ENCODE measurements at regions not wholly inside any gene's neighbourhood (a gene's known extent, or its start where the extent isn't known, plus 50 kb on each side); places are given as distances from the start of the nearest gene placed in this dataset.

- no peak for DNase-seq
These were observed 168.1 kb downstream of the RAB11FIP2 start for GRCh38 chr10:117878626-117879025.

DNA sequence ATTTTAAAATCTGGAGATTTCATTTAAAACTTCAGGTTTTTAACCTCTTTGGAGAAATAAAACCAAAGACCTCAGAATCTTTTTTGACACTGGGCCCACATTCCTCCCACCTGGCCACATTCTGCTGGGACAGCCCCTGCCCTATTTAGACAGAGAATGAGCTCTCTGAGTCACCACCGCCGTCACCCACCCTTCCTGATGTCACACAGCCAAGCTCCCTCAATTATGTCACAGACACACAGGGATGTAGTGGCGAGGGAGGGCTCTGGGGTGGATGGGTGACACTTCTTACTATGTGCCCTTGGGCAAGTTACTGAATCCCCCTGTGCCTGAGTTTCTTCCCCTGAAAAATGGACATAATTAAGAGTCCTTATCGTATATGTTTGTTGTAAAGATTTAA lies 162.6 kb downstream of the RAB11FIP2 start:
- no peak for DNase-seq

GRCh38 chr10:117884592-117884991 lies 162.1 kb downstream of the RAB11FIP2 start:
- no peak for DNase-seq

DNA sequence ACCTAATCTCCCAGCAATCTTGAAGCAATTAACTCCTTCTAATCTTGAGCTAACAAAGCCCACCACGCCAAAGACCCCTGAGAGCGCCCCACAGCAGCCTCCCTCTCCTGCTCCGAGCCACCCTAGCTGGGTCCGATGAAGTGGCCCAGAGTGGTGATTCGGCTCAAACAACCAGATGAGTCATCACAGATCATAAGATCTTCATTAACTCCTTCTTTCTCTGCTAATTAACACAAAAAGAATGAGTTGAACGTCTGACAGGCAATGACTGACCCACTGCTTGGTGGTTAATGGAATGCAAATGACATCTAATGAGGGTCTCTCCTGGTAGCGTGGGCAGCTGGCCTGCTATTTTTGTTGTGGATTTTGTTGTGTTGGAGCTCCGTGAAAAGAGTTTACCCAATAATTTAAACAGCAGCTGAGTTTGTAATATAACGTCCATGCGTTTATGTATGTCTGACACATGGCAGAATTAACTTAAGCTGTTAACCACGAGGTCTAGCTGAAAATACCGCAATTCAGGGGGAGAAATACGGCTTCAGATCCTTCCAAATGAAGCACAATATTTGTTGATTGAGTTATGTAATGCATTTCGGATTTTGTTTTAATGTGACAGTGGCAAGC lies 161.4 kb downstream of the RAB11FIP2 start:
- DNase-seq, result no peak

DNA sequence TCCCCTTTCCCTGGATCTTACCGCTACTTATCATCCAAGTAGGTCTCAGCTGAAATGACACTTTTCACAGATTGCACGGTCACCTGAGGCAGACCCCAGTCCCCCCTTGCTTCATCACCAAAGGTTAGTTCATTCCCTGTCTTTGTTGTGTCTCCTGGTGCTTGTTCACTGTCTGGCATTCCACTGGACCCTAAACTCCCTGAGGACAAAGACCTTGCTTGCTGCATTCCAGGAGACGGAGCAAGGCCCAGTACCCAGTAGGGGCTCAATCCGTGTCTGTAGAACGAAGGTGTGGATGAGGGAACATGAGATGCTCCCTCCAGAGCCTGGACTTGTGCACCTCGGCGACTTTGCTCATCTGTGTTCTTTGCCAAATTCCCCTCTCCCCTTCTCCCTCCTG lies 160.0 kb downstream of the RAB11FIP2 start:
- DNase-seq, result no peak

GRCh38 chr10:117889664-117890063 lies 157.1 kb downstream of the RAB11FIP2 start:
- no peak for DNase-seq

DNA sequence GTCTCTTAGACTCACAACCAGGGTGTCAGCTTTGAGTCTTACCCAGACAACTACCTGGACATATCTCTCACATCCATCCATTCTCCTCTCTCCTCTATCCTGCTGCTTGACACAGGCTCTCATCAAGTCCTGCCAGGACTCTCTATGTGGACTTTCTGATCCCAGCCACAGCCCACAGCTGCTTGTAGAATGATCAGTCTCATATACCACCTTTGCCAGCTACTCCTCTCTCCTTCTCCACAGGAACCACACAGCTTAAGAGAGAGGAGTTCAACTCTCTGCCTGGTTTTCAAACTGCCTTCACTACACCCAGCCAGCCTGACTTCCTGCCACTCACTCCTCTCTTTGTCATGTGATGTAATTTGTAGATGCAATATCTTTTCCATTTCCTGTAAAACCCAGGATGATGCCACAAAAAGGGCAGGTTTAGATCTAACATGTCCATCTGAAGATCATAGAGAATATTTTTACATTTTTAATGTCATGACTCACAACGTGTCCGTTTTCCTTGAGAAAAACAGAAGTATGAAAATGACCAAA lies 154.0 kb downstream of the RAB11FIP2 start:
- DNase-seq, result peak; percentile 22 to 29

GRCh38 chr10:117894339-117894738 lies 152.4 kb downstream of the RAB11FIP2 start:
- DNase-seq, result no peak

DNA sequence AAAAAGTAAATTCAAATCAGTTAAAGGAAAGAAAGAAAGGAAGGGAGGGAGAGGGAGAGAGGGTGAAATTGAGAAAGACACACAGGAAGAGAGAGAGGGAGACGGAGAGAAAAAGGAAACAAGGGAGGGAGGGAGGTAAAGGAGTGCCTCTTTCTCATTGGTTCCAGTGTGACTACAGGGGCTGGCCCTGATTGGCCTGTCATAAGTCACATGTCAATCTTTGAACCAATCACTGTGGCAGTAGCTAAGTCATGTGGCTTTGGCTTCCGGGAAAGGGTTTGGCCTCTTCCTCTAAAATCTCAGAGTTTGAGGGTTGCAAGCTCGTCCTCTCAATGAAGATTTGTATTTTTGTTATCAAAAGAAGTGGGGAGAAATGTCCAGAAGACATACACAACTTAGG lies 150.2 kb downstream of the RAB11FIP2 start:
- DNase-seq, result no peak

DNA sequence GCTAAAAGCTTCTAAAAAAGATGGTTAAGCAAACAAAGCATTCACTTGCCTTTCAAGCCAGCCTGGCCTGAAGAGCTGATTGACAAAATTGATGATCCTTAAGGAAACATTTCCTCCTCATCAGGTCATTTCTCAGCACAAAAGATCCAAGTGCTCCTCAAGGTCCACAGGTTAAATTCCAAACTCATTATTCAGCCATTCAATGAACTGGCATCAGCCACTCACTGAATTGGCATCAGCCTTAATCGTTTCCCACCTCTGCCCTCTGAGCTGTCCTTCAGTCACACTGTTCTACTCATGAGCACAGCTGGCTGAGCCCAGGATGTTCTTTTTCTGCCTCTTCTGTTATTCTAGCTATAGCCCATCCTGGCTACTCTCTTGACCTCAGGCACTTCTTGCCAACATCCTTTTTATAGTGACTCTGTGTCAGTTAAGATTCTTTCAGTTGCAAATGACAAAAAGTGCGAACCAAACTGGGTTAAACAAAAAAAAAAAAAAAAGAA lies 147.5 kb downstream of the RAB11FIP2 start:
- no peak for DNase-seq

GRCh38 chr10:117900280-117900679 lies 146.5 kb downstream of the RAB11FIP2 start:
- no peak for DNase-seq

GRCh38 chr10:117903854-117904253 lies 142.9 kb downstream of the RAB11FIP2 start:
- DNase-seq, result no peak

DNA sequence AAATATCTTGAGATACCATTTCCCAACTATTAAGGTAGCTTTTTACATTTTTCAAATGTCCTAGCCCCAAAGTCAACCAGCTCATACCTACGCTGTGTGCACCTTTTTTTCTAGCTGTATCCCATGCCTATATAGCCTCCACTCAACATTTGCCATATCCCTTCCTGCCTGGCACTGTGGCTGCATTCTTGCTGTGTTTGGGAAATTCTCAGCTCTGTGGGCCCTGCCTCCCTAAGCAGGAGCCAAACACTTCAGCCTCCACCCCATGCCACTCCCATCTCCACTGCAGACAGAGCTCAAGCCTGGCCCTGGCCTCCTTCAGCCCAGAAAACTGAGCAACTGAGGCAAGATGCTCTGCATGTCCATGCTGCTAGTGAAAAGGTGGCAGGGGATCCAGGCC lies 141.3 kb downstream of the RAB11FIP2 start:
- DNase-seq, result no peak

GRCh38 chr10:117911684-117912083 lies 135.1 kb downstream of the RAB11FIP2 start:
- no peak for DNase-seq

DNA sequence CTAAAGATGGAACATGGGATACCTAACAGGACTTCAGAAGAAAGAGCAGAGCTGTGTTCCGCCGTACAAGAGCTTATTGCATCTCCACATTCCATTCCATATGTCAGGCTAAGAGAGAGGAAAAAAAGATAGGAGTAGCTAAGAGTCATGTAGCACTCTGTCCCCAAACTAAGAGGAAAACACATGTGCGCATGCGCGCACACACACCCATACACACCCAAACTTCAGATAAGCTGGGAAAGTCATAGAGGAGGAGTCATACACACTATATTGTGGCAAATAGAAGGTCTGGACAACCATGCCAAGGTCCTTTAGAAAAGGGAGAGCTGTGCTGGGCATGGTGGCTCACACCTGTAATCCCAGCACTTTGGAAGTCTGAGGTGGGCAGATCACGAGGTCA lies 132.4 kb downstream of the RAB11FIP2 start:
- no peak for DNase-seq

- no peak for DNase-seq
These were observed 125.8 kb downstream of the RAB11FIP2 start for GRCh38 chr10:117920956-117921355.

GRCh38 chr10:117921421-117921820 lies 125.3 kb downstream of the RAB11FIP2 start:
- no peak for DNase-seq

DNA sequence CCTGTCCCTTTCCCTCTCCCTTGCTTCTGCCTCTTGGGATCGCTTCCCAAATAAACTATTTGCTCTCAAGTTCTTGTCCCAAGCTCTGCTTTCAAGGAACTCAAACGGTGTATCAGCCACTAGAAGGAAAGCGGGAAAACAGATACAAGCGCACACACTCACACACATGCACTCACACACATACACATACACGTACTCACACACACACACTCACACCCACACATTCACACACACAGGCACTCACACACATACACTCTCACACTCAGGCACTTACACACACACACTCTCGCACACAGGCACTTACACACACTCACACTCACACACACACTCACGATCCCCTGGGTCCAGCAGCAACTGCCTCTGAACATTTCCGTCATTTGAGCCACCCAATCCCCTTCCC lies 121.9 kb downstream of the RAB11FIP2 start:
- DNase-seq, result no peak

DNA sequence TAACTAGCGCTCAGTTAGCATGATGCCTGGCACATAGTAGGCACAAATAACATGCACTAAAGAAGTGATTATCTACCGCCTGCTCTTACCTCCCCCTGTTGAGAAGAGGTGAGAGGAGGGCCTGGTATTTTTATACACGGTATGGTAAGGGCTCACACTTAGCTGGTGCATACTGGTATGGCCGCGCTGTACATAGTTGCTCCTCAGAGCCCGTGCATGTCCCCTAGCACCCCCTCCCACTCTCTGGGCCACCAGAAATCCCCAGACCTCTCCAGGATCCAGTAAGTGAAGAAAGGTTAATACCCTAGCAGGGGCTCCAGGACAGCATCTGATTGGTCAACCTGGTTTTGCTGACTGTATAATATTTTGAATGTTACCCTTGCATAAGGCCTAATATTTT lies 121.4 kb downstream of the RAB11FIP2 start:
- no peak for DNase-seq

DNA sequence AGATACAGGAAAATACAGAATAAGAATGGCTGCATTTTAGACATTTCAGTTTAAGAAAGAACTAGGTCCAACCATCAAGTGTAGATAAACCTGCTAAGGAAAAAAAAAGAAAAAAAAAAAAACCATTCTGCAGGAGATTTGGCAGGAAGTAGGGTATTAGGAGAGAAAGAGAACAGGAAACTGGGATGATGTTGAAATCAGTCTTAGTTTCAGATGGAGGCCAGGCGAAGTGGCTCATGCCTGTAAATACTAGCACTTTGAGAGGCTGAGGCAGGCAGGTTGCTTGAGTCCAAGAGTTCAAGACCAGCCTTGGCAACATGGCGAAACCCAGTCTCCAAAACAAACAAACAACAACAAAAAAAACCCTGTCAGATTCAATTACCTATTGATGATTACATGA lies 120.2 kb downstream of the RAB11FIP2 start:
- peak; percentile 31 to 39 for DNase-seq

DNA sequence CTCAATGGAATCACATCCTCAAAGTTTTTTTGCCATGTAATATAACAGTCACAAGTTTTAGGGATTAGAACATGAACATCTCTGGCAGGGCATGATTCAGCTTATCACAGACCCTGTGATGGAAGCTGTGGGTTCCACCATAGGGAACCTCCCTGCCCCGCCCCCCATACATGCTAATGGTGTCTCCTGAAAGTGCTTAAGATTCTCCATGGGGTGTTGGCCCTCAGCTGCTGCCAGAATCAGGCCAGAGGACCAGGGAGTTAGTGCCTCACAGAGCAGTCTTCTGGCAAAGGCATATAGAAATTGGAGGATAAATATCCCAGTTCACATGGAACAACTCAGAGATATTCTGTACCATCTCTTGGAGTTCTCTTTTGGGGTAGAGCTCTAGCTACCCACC lies 119.4 kb downstream of the RAB11FIP2 start:
- DNase-seq, result no peak

GRCh38 chr10:117927871-117928270 lies 118.9 kb downstream of the RAB11FIP2 start:
- DNase-seq, result no peak

- DNase-seq, result no peak
These were observed 118.5 kb downstream of the RAB11FIP2 start for GRCh38 chr10:117928281-117928680.

DNA sequence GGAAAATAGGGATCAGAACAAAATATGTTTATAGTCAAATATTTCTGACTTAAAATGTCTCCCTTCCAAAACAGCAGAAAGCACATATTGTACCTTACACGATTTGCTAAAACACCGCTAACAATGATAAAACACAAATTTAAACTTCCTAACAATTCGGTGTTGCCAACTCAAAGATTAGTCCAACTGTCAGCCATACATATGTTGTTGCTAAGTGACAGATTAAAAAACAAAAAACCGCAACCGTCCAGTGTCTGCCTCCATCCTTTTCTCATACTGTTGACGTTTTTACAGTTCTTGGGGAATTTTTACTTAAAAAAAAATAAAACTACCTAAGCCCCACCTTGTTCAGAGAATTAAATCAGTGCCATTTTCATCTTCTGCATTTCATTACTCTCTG lies 118.0 kb downstream of the RAB11FIP2 start:
- no peak for DNase-seq

All from AML-193 (cell line).